ENCODE measurements at regions not wholly inside any gene's neighbourhood (a gene's known extent, or its start where the extent isn't known, plus 50 kb on each side); places are given as distances from the start of the nearest gene placed in this dataset.

- Histone ChIP-seq H3K9me2 (ENCODE audit: insufficient read depth) (no peaks in the 10 kb centered on the region), H3K9me3 (ENCODE audit: control insufficient read depth in 1 of 2, insufficient read depth in 1 of 2, low read depth in 1 of 2, low read length in 2 of 2) (no peaks in the 10 kb centered on the region), H2AFZ (ENCODE audit: low read depth, low read length, poor library complexity, severe bottlenecking) (no peak overlapping the region), H3K36me3 (ENCODE audit: control insufficient read depth in 1 of 2, insufficient read depth in 2 of 2, low read length in 2 of 2) (no peaks in the 10 kb centered on the region), H4K20me1 (ENCODE audit: insufficient read depth) (no peaks in the 10 kb centered on the region), H3K27me3 (ENCODE audit: insufficient read depth, low read length) (no peaks in the 10 kb centered on the region), H3K4me1 (ENCODE audit: control insufficient read depth in 1 of 2, insufficient read depth in 2 of 2, low read length in 2 of 2) (no peaks in the 10 kb centered on the region), H3K27ac (ENCODE audit: low read depth, low read length) (no peak overlapping the region), H3K9ac (ENCODE audit: low read length) (no peak overlapping the region), H3K4me2 (ENCODE audit: low read length) (no peak overlapping the region), H3K4me3 (replicated peaks in 1 of 2; ENCODE audit: low read depth in 1 of 2, low read length in 2 of 2) (no peak overlapping the region), H3K79me2 (ENCODE audit: insufficient read depth, low read length) (no peaks in the 10 kb centered on the region)
- CTCF ChIA-PET, result no interaction called here
- intact Hi-C loops (cut with micrococcal nuclease), result no loop called here
- POLR2A ChIA-PET, result no interaction called here
- RAD21 ChIA-PET (ENCODE audit: low non-redundant PET in 1 of 2, low total read pairs in 2 of 2, uncharacterized antibody in 2 of 2, unreplicated experiment in 2 of 2), result no interaction called here
- ATAC-seq (no peak), DNase-seq (ENCODE audit: low read depth, low spot score) (no peak)
- no TSS peak for BruUV-seq (replicated peaks)
- no peak for TF ChIP-seq POLR2A (IDR thresholded peaks at IDR 0.05; ENCODE audit: borderline replicate concordance, extremely low read depth, insufficient read depth, insufficient read length)
- no peak for TF ChIP-seq ZNF274 (IDR thresholded peaks at IDR 0.05; ENCODE audit: low read depth, low read length)
- no peak for TF ChIP-seq RAD21 (IDR thresholded peaks at IDR 0.05; ENCODE audit: low read depth)
- TF ChIP-seq ELF1 (IDR thresholded peaks at IDR 0.05; ENCODE audit: borderline replicate concordance, low read depth), result no peak
- TF ChIP-seq EGR1 (IDR thresholded peaks at IDR 0.05; ENCODE audit: low read depth), result no peak
These were observed 150.1 kb downstream of the ADAM29 start for GRCh38 chr4:175068266-175068665.

DNA sequence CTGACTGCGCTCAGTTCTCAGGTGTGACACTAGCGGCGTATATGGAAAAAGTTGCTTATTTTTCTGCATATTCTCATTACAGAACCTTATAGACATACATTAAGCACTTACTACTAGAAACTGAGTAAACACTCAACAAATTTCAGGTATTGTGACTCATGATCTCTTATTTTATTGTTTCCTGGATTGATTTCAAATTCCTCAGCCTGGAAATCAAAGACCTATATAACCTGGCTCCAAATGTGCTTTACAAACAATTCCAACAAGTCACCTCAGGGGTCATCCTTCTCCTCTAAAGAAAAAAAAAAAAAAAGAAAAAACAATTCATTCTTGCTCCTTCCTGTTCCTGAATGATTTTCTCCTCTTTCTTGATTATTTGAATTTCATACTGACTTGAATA, 152.3 kb downstream of the ADAM29 start:
- POLR2A ChIA-PET, result no interaction called here
- H3K79me2 ChIP-seq (ENCODE audit: insufficient read depth, low read length), result no peaks in the 10 kb centered on the region
- intact Hi-C loops (cut with micrococcal nuclease), result no loop called here
- H3K27ac ChIP-seq (ENCODE audit: low read depth, low read length), result no peak overlapping the region
- no peaks in the 10 kb centered on the region for H3K27me3 ChIP-seq (ENCODE audit: insufficient read depth, low read length)
- CTCF ChIA-PET, result no interaction called here
- no peak overlapping the region for H3K4me3 ChIP-seq (replicated peaks in 1 of 2; ENCODE audit: low read depth in 1 of 2, low read length in 2 of 2)
- TF ChIP-seq RAD21 (IDR thresholded peaks at IDR 0.05; ENCODE audit: low read depth) (no peak), ZFX (IDR thresholded peaks at IDR 0.05) (no peak), SRF (IDR thresholded peaks at IDR 0.05; ENCODE audit: low read depth) (no peak), ELF1 (IDR thresholded peaks at IDR 0.05; ENCODE audit: borderline replicate concordance, low read depth) (no peak)
- BruUV-seq (replicated peaks), result no TSS peak
- H3K4me2 ChIP-seq (ENCODE audit: low read length), result no peak overlapping the region
- H3K9me3 ChIP-seq (ENCODE audit: control insufficient read depth in 1 of 2, insufficient read depth in 1 of 2, low read depth in 1 of 2, low read length in 2 of 2), result no peaks in the 10 kb centered on the region
- no peaks in the 10 kb centered on the region for H4K20me1 ChIP-seq (ENCODE audit: insufficient read depth)
- no peaks in the 10 kb centered on the region for H3K9me2 ChIP-seq (ENCODE audit: insufficient read depth)
- no peaks in the 10 kb centered on the region for H3K4me1 ChIP-seq (ENCODE audit: control insufficient read depth in 1 of 2, insufficient read depth in 2 of 2, low read length in 2 of 2)
- RAD21 ChIA-PET (ENCODE audit: low non-redundant PET in 1 of 2, low total read pairs in 2 of 2, uncharacterized antibody in 2 of 2, unreplicated experiment in 2 of 2), result no interaction called here
- H3K36me3 ChIP-seq (ENCODE audit: control insufficient read depth in 1 of 2, insufficient read depth in 2 of 2, low read length in 2 of 2), result no peaks in the 10 kb centered on the region
- H3K9ac ChIP-seq (ENCODE audit: low read length), result no peak overlapping the region
- ATAC-seq, result no peak
- no peak overlapping the region for H2AFZ ChIP-seq (ENCODE audit: low read depth, low read length, poor library complexity, severe bottlenecking)
- DNase-seq (ENCODE audit: low read depth, low spot score), result no peak
